Hypothalamus (tissue), 51 donors: ENCODE measurements at regions not wholly inside any gene's neighbourhood (a gene's known extent, or its start where the extent isn't known, plus 50 kb on each side); places are given as distances from the start of the nearest gene placed in this dataset.
"Not testable (repeated sequence)": the region's sequence is repeated elsewhere in the genome, so short reads cannot be mapped to it uniquely, and the experiment has no call there.

Experiments used
- DNase-seq, 51 donors: peaks; one replicate each; lab custom pipeline; 2025; lab: John Stamatoyannopoulos, UW

GRCh38 chr4:174080361-174080760 lies 203.1 kb downstream of the FBXO8 start:
- no peak for DNase-seq

GRCh38 chr4:174071595-174071994 lies 211.9 kb downstream of the FBXO8 start:
- no peak for DNase-seq

GRCh38 chr4:174069848-174070330 lies 213.6 kb downstream of the FBXO8 start:
- DNase-seq = no peak

- no peak for DNase-seq
Observed at GRCh38 chr4:174066611-174067205, 216.8 kb downstream of the FBXO8 start.

GRCh38 chr4:174062831-174063230 lies 220.6 kb downstream of the FBXO8 start:
- DNase-seq = no peak

GRCh38 chr4:174061026-174061425 lies 222.4 kb downstream of the FBXO8 start:
- no peak for DNase-seq

GRCh38 chr4:174058846-174059245 lies 224.6 kb downstream of the FBXO8 start:
- DNase-seq = no peak

- DNase-seq = no peak
Observed at GRCh38 chr4:174056959-174057358, 226.5 kb downstream of the FBXO8 start.

- DNase-seq = no peak
Observed at GRCh38 chr4:174055344-174055743, 228.1 kb downstream of the FBXO8 start.

GRCh38 chr4:174053895-174054294 lies 229.6 kb downstream of the FBXO8 start:
- DNase-seq = no peak

- DNase-seq = no peak
Observed at GRCh38 chr4:174047363-174047762, 236.1 kb downstream of the FBXO8 start.

GRCh38 chr4:174045829-174046228 lies 237.6 kb downstream of the FBXO8 start:
- not testable (repeated sequence) for DNase-seq

GRCh38 chr4:174045381-174045780 lies 238.1 kb downstream of the FBXO8 start:
- DNase-seq = no peak

GRCh38 chr4:174041555-174042105 lies 241.8 kb downstream of the FBXO8 start:
- no peak for DNase-seq

GRCh38 chr4:174040287-174040686 lies 243.2 kb downstream of the FBXO8 start:
- DNase-seq = no peak

GRCh38 chr4:174038481-174038880 lies 245.0 kb downstream of the FBXO8 start:
- no peak for DNase-seq

GRCh38 chr4:174037631-174038030 lies 245.8 kb downstream of the FBXO8 start:
- no peak for DNase-seq

- DNase-seq = no peak
Observed at GRCh38 chr4:174037049-174037448, 246.4 kb downstream of the FBXO8 start.

GRCh38 chr4:174036576-174036975 lies 246.9 kb downstream of the FBXO8 start:
- no peak for DNase-seq

- no peak for DNase-seq
Observed at GRCh38 chr4:174036111-174036510, 247.4 kb downstream of the FBXO8 start.

- DNase-seq = no peak
Observed at GRCh38 chr4:174023641-174024040, 259.8 kb downstream of the FBXO8 start.

GRCh38 chr4:174018236-174018635 lies 265.2 kb downstream of the FBXO8 start:
- no peak for DNase-seq

- DNase-seq = no peak
Observed at GRCh38 chr4:174016251-174016650, 267.2 kb downstream of the FBXO8 start.
